HG03342 (cell line): ENCODE measurements at regions not wholly inside any gene's neighbourhood (a gene's known extent, or its start where the extent isn't known, plus 50 kb on each side); places are given as distances from the start of the nearest gene placed in this dataset.

Experiments used
- ATAC-seq: cut with Tn5 transposase; IDR thresholded peaks from one replicate; pipeline ENCODE4 v1.9.1; 2021; ENCODE audit warnings: mild to moderate bottlenecking, moderate library complexity; ENCODE audit not compliant: unreplicated experiment

DNA sequence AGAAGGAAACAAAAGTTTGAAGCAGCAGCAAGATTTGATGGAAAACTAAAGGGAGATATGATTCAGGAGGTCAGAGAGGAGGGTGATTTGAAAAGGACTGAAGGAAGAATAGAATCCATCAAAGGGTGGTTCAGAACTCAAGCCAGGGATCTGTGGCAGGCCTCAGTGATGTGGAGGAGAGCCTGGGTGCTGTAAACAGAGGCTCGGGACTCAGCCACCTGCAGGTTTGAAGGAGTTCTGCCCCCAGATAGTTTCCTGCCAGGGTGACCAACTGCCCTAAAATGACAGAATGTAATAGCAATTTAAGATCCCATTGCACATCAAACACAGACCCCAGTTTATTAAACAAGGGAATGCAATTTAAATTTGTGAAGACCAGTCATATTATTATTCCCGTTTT lies 204.0 kb upstream of the FAT1 start:
- ATAC-seq, result no peak

DNA sequence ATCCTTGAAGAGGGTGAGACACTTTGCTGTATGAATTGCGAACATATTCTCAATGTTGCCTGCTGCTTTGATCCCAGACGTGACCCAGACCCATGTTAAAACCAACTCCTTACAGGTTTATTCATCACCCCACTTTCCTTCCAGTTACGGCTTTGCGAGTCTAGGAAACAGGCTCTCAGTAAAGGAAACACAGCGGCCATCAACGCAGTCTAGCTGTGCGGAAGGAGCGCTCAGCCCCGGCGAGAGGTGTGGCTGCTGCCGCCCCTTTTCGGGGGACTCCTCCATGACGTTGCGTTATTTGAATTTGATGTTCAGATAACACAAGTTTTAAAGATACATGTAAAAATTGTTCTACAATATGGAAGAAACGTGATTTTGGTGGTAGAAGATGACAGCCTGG lies 206.4 kb upstream of the FAT1 start:
- ATAC-seq, result no peak

DNA sequence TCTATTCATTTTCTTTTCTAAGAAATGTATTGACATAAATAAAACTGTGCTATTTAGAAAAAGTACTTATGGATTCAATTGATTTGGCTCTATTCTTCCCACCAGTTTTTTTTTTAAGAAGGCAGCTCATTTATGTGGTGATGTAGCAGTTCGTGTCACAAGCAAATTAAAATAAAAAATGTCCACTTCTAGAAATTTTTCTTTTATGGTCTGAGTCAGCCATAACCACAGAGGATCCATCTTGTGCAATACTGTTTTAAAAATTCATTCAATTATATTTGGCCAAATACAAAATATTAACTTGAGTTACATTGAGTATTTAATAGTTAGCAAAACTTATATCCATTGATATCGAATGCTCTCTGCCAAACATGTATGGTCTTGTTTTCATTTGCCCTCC lies 207.9 kb upstream of the FAT1 start:
- ATAC-seq, result no peak

DNA sequence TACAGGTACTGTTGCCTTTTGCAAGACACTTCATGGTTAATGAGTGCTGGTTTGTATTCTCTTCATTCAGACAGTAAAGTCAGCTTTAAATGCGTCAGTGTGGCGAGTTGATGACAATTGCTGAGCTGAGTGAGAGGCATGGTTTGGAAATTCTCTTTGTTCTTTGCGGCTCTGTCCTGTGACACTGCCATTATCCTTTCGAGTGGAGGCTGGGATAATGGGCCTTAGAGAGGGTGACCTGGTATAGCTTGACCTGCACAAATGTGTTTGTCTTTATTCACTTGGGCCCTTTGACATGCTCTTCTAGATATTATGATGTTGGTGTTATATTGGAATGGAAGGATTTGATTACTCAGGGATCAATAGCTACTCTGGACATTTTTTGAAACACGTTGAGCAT lies 208.5 kb upstream of the FAT1 start:
- ATAC-seq, result no peak

DNA sequence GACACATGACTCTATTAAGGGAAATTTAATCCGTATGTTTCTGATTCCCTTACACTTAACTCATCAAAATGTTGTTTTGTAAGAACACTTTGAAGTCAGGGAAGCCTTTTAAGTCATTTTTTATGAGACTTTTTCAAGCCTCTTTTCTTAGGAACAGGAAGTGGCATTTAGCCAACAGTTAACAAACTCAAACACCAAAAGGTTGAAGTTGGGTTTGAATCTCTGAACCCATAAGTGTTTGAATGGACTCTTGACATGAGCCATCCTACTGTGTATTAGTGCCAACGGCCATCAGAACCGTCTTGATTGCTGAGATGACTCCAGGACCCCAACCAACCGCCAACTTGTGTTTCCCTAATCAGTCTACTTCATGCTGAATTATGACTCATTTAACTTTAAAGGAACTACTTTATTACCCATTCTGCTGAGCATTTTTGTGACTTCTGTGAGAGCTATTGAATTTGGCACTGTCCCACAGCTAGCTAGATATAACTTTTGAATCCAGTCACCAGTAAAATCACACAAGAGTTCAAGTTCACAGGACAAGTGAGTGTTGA lies 209.1 kb upstream of the FAT1 start:
- no peak for ATAC-seq

DNA sequence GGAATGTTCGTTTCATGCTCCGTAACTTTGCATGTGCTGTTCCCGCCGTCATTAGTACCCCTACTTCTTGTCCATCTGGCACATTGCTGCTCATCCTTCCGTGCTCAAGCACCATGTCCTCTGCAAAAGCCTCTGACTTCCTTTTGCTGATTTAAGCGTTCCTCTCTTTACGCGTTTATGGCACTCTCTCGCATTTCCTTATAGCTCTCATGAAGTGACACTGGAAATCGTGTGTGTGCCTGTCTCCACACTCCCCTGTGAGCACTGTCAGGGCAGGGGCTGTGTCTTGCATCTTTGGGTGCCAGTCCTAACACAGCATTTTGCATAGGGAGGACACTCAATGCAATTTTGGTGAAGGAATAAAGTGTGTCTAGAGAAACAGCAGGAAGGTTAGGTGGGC lies 210.6 kb upstream of the FAT1 start:
- ATAC-seq, result no peak

GRCh38 chr4:186934841-186935443 lies 211.3 kb upstream of the FAT1 start:
- ATAC-seq, result no peak

GRCh38 chr4:186935901-186936300 lies 212.2 kb upstream of the FAT1 start:
- no peak for ATAC-seq

DNA sequence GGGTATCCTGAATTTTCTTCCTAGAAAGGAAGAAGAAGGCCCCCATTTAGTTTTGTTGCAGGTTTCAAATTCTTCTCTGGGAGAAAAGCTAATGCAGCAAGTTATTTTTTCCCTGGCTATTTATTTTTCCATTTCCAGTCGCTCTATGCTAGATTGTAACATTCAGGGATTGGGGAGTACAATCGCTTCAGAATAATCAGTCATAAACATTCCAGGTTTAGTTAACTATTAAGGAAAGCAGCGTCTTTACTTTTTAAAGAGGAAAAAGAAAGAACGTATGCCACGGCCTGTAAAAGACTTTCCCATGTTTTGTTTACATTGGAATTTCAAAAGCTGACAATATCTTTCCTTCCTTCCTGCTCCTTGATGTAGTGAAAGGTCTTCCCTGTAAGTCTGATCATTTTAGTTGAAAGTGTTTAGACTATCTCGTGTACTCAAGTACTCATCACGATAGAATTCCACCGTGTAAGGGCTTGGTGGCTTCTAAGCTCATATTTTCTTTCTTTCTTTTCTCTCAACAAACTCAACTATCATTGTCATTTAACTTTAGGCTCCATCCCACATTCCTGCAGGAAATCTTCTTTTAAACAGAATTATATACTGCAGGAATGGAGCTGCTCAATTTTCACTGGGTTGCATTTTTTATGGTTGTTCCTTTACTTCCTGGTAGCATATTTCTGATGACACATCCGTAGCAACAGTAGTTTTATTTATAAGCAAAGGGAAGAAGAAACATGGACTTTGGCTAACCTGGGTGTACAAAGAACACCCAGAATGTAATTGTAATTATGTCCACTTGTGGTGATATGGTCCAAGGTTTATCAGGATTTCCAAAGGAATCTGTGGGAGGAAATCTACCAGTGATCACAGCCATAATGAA lies 213.1 kb upstream of the FAT1 start:
- ATAC-seq, result no peak

DNA sequence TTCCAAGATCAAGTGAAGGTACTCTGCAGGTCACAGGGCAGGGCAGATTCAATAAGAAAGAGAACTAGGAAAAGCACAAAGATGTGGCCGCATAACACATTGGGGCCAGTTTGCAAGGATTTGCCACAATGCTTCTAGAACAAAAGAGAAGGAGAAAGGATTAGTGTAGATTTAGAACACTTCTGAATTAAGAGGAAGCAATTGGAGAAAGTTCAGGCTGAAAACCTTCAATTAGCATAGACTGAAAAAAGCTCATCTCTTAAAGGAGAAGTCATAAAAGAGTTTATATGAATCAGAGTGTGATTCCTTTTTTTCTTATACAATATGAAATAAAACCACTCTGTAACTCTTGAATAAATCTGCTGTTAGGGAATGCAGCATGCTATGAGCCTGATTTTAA lies 215.6 kb upstream of the FAT1 start:
- no peak for ATAC-seq

DNA sequence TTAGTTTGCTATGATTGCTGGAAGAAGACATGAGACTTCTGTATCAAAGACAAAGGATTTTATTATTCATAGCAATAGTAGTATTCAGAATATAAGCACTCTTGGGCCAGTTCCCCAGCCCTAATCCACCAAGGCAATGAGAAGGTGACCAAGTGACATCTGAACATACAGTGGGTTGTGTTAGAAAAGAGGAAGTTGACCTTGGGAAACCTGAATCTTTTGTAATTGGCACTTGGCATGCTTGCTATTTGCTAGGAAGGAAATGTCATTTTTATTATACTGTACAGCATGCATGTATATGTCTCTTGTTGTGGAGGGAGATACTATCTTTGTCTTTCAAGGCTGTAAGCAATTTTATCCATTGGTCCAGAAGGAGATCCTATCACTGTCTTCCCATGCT lies 216.1 kb upstream of the FAT1 start:
- ATAC-seq, result no peak

- no peak for ATAC-seq
These were observed 216.8 kb upstream of the FAT1 start for GRCh38 chr4:186940476-186940875.

GRCh38 chr4:186942758-186943377 lies 219.2 kb upstream of the FAT1 start:
- ATAC-seq, result no peak

GRCh38 chr4:186943411-186943810 lies 219.8 kb upstream of the FAT1 start:
- no peak for ATAC-seq

GRCh38 chr4:186946136-186946535 lies 222.5 kb upstream of the FAT1 start:
- ATAC-seq, result no peak

- ATAC-seq, result no peak
These were observed 223.1 kb upstream of the FAT1 start for GRCh38 chr4:186946682-186947294.

- ATAC-seq, result no peak
These were observed 224.9 kb upstream of the FAT1 start for GRCh38 chr4:186948361-186949242.

DNA sequence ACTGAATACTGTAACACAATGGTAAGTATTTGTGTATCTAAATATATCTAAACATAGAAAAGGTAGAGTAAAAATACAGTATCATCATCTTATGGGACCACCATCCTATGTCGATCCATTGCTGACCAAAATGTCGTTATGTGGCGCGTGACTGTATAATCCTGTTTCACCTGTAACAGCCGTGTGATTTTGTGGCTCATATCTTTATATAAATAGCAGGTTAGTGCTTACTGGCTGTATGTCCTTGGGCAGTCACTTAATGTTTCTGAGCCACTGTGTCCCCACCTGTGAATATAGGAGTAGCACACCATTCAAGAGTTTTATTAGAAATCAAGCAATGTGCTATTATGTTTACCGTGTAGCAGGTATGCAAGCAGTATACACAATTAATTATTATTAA lies 226.2 kb upstream of the FAT1 start:
- ATAC-seq, result no peak

DNA sequence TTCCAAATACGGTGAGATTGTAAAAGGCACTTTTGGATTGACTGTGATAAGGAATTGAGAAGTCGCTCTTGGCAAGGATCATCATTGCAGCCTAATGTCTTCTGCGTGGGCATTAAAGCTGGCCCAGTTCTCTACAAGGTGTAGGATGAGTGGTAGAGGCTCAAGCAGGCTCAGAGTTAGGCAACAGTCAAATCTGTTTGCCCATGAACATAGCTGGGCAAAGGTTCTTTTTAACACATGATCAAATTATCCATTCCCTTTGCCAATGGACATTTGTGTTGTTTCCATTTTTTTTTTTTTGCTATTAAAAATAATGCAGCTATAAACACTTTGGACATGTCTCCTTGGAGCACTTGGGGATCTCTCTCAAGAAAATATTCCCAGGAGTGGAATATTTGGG lies 229.1 kb upstream of the FAT1 start:
- no peak for ATAC-seq

- no peak for ATAC-seq
These were observed 230.1 kb upstream of the FAT1 start for GRCh38 chr4:186953599-186954260.
